IPS DF 6.9 (cell line): ENCODE measurements at regions not wholly inside any gene's neighbourhood (a gene's known extent, or its start where the extent isn't known, plus 50 kb on each side); places are given as distances from the start of the nearest gene placed in this dataset.

ENCODE experiments used
- DNase-seq: peaks from one replicate; pipeline ENCODE4 v3.0.0-alpha.2; 2013; ENCODE audit warnings: low read depth, low spot score
- H3K27ac ChIP-seq: one replicate; pipeline ENCODE4 v1.5.1; 2013; ENCODE audit warnings: low read length, control low read depth
- H3K27me3 ChIP-seq: 2 replicates; pipeline ENCODE4 v1.6.1; 2013; ENCODE audit warnings: mild to moderate bottlenecking, low read length; ENCODE audit not compliant: control insufficient read depth, insufficient read depth
- H3K36me3 ChIP-seq: 2 replicates; pipeline ENCODE4 v1.6.1; 2013; ENCODE audit warnings: low read length; ENCODE audit not compliant: control insufficient read depth, insufficient read depth
- H3K4me1 ChIP-seq: 2 replicates; pipeline ENCODE4 v1.6.1; 2013; ENCODE audit warnings: low read length; ENCODE audit not compliant: control insufficient read depth, insufficient read depth
- H3K4me3 ChIP-seq: 2 replicates; pipeline ENCODE4 v1.5.1; 2013; ENCODE audit warnings: mild to moderate bottlenecking, low read length
- H3K9me3 ChIP-seq: 2 replicates; pipeline ENCODE4 v1.6.1; 2013; ENCODE audit warnings: low read length, inconsistent platforms; ENCODE audit not compliant: control insufficient read depth, insufficient read depth
- WGBS: extraction: QIAGEN DNeasy Blood & Tissue Kit; methylation state at CpG from one replicate; pipeline ENCODE4 v1.1.7; 2013; ENCODE audit warnings: mixed read lengths, missing lambda C conversion rate; ENCODE audit not compliant: insufficient read length, insufficient coverage; 5-methylcytosine and 5-hydroxymethylcytosine counted together

- no CpG with 5 or more reads among the region's 4 CpGs for WGBS
- H3K36me3 ChIP-seq = no peaks in the 10 kb centered on the region
- no peaks in the 10 kb centered on the region for H3K9me3 ChIP-seq
- H3K27ac ChIP-seq = no peak overlapping the region
- no peak for DNase-seq
- no peaks in the 10 kb centered on the region for H3K4me1 ChIP-seq
- no peaks in the 10 kb centered on the region for H3K27me3 ChIP-seq
- no peak overlapping the region for H3K4me3 ChIP-seq
These were observed 86.7 kb upstream of the NRIP1 start for GRCh38 chr21:15151385-15152103.

- H3K9me3 ChIP-seq = no peaks in the 10 kb centered on the region
These were observed 87.8 kb upstream of the NRIP1 start for GRCh38 chr21:15152591-15152990.

GRCh38 chr21:15159382-15160020, 94.7 kb upstream of the NRIP1 start:
- no peaks in the 10 kb centered on the region for H3K27me3 ChIP-seq
- H3K9me3 ChIP-seq = no peaks in the 10 kb centered on the region
- no CpG with 5 or more reads among the region's 2 CpGs for WGBS
- H3K36me3 ChIP-seq = no peaks in the 10 kb centered on the region
- no peaks in the 10 kb centered on the region for H3K4me1 ChIP-seq
- no peak overlapping the region for H3K27ac ChIP-seq
- no peak overlapping the region for H3K4me3 ChIP-seq
- DNase-seq = no peak

More at GRCh38 chr21:15152591-15152990, 87.8 kb upstream of the NRIP1 start:
- no peak overlapping the region for H3K4me3 ChIP-seq
- H3K36me3 ChIP-seq = no peaks in the 10 kb centered on the region
- WGBS = no CpG with 5 or more reads among the region's 3 CpGs
- H3K27ac ChIP-seq = no peak overlapping the region
- H3K4me1 ChIP-seq = no peaks in the 10 kb centered on the region
- DNase-seq = no peak
- no peaks in the 10 kb centered on the region for H3K27me3 ChIP-seq

- Histone ChIP-seq H3K4me1 (no peaks in the 10 kb centered on the region), H3K9me3 (no peaks in the 10 kb centered on the region), H3K4me3 (no peak overlapping the region), H3K27ac (no peak overlapping the region), H3K36me3 (no peaks in the 10 kb centered on the region), H3K27me3 (no peaks in the 10 kb centered on the region)
- DNase-seq = no peak
- no CpG with 5 or more reads among the region's 1 CpG for WGBS
These were observed 95.3 kb upstream of the NRIP1 start for GRCh38 chr21:15160136-15160535.

- WGBS = no CpG with 5 or more reads among the region's 2 CpGs
- no peak for DNase-seq
- no peaks in the 10 kb centered on the region for H3K36me3 ChIP-seq
These were observed 98.1 kb upstream of the NRIP1 start for GRCh38 chr21:15162921-15163320.

GRCh38 chr21:15164273-15164672, 99.5 kb upstream of the NRIP1 start:
- Histone ChIP-seq H3K27me3 (no peaks in the 10 kb centered on the region), H3K4me3 (no peak overlapping the region), H3K27ac (no peak overlapping the region), H3K4me1 (no peaks in the 10 kb centered on the region), H3K9me3 (no peaks in the 10 kb centered on the region), H3K36me3 (no peaks in the 10 kb centered on the region)
- WGBS = no CpG with 5 or more reads among the region's 9 CpGs
- no peak for DNase-seq

More at GRCh38 chr21:15162921-15163320, 98.1 kb upstream of the NRIP1 start:
- no peaks in the 10 kb centered on the region for H3K27me3 ChIP-seq
- no peaks in the 10 kb centered on the region for H3K4me1 ChIP-seq
- H3K27ac ChIP-seq = no peak overlapping the region
- no peak overlapping the region for H3K4me3 ChIP-seq
- no peaks in the 10 kb centered on the region for H3K9me3 ChIP-seq

- H3K27me3 ChIP-seq = no peaks in the 10 kb centered on the region
- WGBS = no CpG with 5 or more reads among the region's 2 CpGs
- H3K9me3 ChIP-seq = no peaks in the 10 kb centered on the region
- no peak overlapping the region for H3K27ac ChIP-seq
- no peaks in the 10 kb centered on the region for H3K4me1 ChIP-seq
- H3K36me3 ChIP-seq = no peaks in the 10 kb centered on the region
- DNase-seq = no peak
- no peak overlapping the region for H3K4me3 ChIP-seq
These were observed 100.0 kb upstream of the NRIP1 start for GRCh38 chr21:15164678-15165303.

GRCh38 chr21:15170614-15171013, 105.8 kb upstream of the NRIP1 start:
- Histone ChIP-seq H3K4me1 (no peaks in the 10 kb centered on the region), H3K4me3 (no peak overlapping the region), H3K36me3 (no peaks in the 10 kb centered on the region), H3K9me3 (no peaks in the 10 kb centered on the region), H3K27me3 (no peaks in the 10 kb centered on the region), H3K27ac (no peak overlapping the region)
- DNase-seq = no peak
- WGBS = no CpG with 5 or more reads among the region's 2 CpGs

- no peaks in the 10 kb centered on the region for H3K9me3 ChIP-seq
- H3K27me3 ChIP-seq = no peaks in the 10 kb centered on the region
- no peak overlapping the region for H3K27ac ChIP-seq
- no peak for DNase-seq
- H3K36me3 ChIP-seq = no peaks in the 10 kb centered on the region
- H3K4me3 ChIP-seq = no peak overlapping the region
- H3K4me1 ChIP-seq = no peaks in the 10 kb centered on the region
- no CpG with 5 or more reads among the region's 4 CpGs for WGBS
These were observed 106.7 kb upstream of the NRIP1 start for GRCh38 chr21:15171546-15171945.

- no peak overlapping the region for H3K4me3 ChIP-seq
- H3K36me3 ChIP-seq = no peaks in the 10 kb centered on the region
- WGBS = no CpG with 5 or more reads among the region's 3 CpGs
- no peaks in the 10 kb centered on the region for H3K9me3 ChIP-seq
- H3K4me1 ChIP-seq = no peaks in the 10 kb centered on the region
- no peak for DNase-seq
- H3K27ac ChIP-seq = no peak overlapping the region
- H3K27me3 ChIP-seq = no peaks in the 10 kb centered on the region
These were observed 108.2 kb upstream of the NRIP1 start for GRCh38 chr21:15172963-15173362.
